ENCODE measurements at regions not wholly inside any gene's neighbourhood (a gene's known extent, or its start where the extent isn't known, plus 50 kb on each side); places are given as distances from the start of the nearest gene placed in this dataset.

DNA sequence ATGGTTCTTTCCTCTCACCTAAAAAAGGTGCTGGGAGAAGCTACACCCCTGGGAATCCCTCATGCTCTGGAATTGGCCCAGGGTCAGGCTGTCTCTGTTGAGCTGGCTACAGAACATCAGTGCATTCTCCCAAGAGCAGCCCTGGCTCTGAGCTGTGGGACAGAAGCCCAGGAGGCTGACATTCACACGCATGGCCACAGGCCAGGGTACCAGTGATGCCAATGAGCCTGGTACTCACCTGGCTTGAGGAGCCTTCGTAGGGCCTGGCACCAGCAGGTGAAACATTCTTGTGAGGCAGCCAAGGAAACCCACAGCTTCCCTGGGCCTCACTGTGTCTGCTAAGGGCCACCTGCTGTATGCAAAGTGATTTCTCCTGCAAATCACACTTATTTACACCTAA is 121.7 kb upstream of the CCL2 start:
- H3K27ac ChIP-seq (ENCODE audit: insufficient read depth, low read depth, low read length), result no peak overlapping the region
- no peak for TF ChIP-seq POLR2AphosphoS5 (IDR thresholded peaks at IDR 0.05; ENCODE audit: insufficient read depth, low read depth, low read length)
- TF ChIP-seq FOS (IDR thresholded peaks at IDR 0.05; ENCODE audit: borderline replicate concordance, insufficient read depth, low read length), result no peak
- TF ChIP-seq, protein P1, sequence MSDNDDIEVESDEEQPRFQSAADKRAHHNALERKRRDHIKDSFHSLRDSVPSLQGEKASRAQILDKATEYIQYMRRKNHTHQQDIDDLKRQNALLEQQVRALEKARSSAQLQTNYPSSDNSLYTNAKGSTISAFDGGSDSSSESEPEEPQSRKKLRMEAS (IDR thresholded peaks at IDR 0.05; ENCODE audit: insufficient read depth, insufficient read length), result no peak
- no peak for TF ChIP-seq GATA2 (IDR thresholded peaks at IDR 0.05; ENCODE audit: insufficient read depth, insufficient read length, low read depth, low read length)
- no peak for TF ChIP-seq EZH2 (IDR thresholded peaks at IDR 0.05; ENCODE audit: borderline replicate concordance, low read depth, low read length, severe bottlenecking)
- TF ChIP-seq, protein P2, sequence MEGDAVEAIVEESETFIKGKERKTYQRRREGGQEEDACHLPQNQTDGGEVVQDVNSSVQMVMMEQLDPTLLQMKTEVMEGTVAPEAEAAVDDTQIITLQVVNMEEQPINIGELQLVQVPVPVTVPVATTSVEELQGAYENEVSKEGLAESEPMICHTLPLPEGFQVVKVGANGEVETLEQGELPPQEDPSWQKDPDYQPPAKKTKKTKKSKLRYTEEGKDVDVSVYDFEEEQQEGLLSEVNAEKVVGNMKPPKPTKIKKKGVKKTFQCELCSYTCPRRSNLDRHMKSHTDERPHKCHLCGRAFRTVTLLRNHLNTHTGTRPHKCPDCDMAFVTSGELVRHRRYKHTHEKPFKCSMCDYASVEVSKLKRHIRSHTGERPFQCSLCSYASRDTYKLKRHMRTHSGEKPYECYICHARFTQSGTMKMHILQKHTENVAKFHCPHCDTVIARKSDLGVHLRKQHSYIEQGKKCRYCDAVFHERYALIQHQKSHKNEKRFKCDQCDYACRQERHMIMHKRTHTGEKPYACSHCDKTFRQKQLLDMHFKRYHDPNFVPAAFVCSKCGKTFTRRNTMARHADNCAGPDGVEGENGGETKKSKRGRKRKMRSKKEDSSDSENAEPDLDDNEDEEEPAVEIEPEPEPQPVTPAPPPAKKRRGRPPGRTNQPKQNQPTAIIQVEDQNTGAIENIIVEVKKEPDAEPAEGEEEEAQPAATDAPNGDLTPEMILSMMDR (IDR thresholded peaks at IDR 0.05; ENCODE audit: extremely low read depth in 1 of 2, insufficient read depth in 1 of 2, low read depth in 1 of 2, low read length in 2 of 2), result no peak
- no peak for TF ChIP-seq MYC (IDR thresholded peaks at IDR 0.05; ENCODE audit: low read depth, low read length)
- H4K20me1 ChIP-seq (replicated peaks; ENCODE audit: control insufficient read depth, extremely low read depth, insufficient read depth, low read length), result no peaks in the 10 kb centered on the region
- no peak overlapping the region for H3K4me2 ChIP-seq (ENCODE audit: insufficient read depth, low read length)
- no peak overlapping the region for H3K9ac ChIP-seq (replicated peaks; ENCODE audit: extremely low read depth, insufficient read depth, low read length)
- no peaks in the 10 kb centered on the region for H3K9me1 ChIP-seq (replicated peaks; ENCODE audit: control insufficient read depth, extremely low read depth, insufficient read depth, low read length)
- H3K4me1 ChIP-seq (ENCODE audit: control insufficient read depth, extremely low read depth, insufficient read depth, low read length), result no peaks in the 10 kb centered on the region
- H3K4me3 ChIP-seq (replicated peaks in 1 of 3; ENCODE audit: insufficient read depth in 1 of 3, low read depth in 1 of 3, low read length in 3 of 3), result no peak overlapping the region
- no peaks in the 10 kb centered on the region for H3K36me3 ChIP-seq (ENCODE audit: control insufficient read depth in 2 of 2, extremely low read depth in 1 of 2, insufficient read depth in 2 of 2, low read length in 2 of 2)
- no peaks in the 10 kb centered on the region for H3K9me3 ChIP-seq (replicated peaks; ENCODE audit: control insufficient read depth, insufficient read depth, low read length)
- dilution Hi-C loops (cut with MboI; ENCODE audit: extremely low pct_ligation_motif_present, low sequenced_read_pairs), result no loop called here
- H3K79me2 ChIP-seq (ENCODE audit: control insufficient read depth, insufficient read depth, low read length), result no peaks in the 10 kb centered on the region
- POLR2A ChIA-PET, result no interaction called here
- intact Hi-C loops (cut with micrococcal nuclease), result no loop called here
- CTCF ChIA-PET, result no interaction called here
- no peak overlapping the region for H2AFZ ChIP-seq (ENCODE audit: low read depth, low read length)
- H3K27me3 ChIP-seq (ENCODE audit: control insufficient read depth in 2 of 2, insufficient read depth in 2 of 2, low read length in 2 of 2), result no peaks in the 10 kb centered on the region
- DNase-seq (ENCODE audit: low read depth, low spot score) (no peak), FAIRE-seq (no peak)
- no TSS peak for BruUV-seq (replicated peaks)

Data from endothelial cell of umbilical vein (primary cell).